Small intestine (tissue), 7 donors: ENCODE measurements at regions not wholly inside any gene's neighbourhood (a gene's known extent, or its start where the extent isn't known, plus 50 kb on each side); places are given as distances from the start of the nearest gene placed in this dataset.

ENCODE experiments used
- DNase-seq, 2 donors: peaks; one replicate each; pipeline versions ENCODE4 v3.0.0 to v3.0.0-alpha.2; 2013
- FAIRE-seq: peaks from 2 replicates; lab custom pipeline; 2012; peaks lifted over from hg19 to GRCh38; lab: Jason Lieb, UNC
- H3K27ac ChIP-seq, 3 donors: one replicate each; pipeline ENCODE4 v1.5.1; 2013; ENCODE audit warnings: low read length in 2 of 3, mild to moderate bottlenecking in 2 of 3, control low read depth in 1 of 3, inconsistent platforms in 1 of 3, low read depth in 1 of 3, moderate library complexity in 1 of 3
- H3K27me3 ChIP-seq, 3 donors: one replicate each; pipeline ENCODE4 v1.6.1; 2013; ENCODE audit warnings: low read length in 3 of 3, inconsistent platforms in 1 of 3; ENCODE audit not compliant: control insufficient read depth in 3 of 3, insufficient read depth in 3 of 3
- H3K36me3 ChIP-seq, 3 donors: one replicate each; pipeline ENCODE4 v1.6.1; 2013; ENCODE audit warnings: low read length in 3 of 3, inconsistent platforms in 1 of 3, low read depth in 1 of 3, mild to moderate bottlenecking in 1 of 3, moderate library complexity in 1 of 3; ENCODE audit not compliant: control insufficient read depth in 3 of 3, insufficient read depth in 2 of 3
- H3K4me1 ChIP-seq, 3 donors: one replicate each; pipeline ENCODE4 v1.6.1; 2013; ENCODE audit warnings: low read length in 2 of 3, inconsistent platforms in 1 of 3, low read depth in 1 of 3, mild to moderate bottlenecking in 1 of 3, moderate library complexity in 1 of 3; ENCODE audit not compliant: control insufficient read depth in 3 of 3, insufficient read depth in 2 of 3
- H3K4me3 ChIP-seq, 3 donors: one replicate each; pipeline ENCODE4 v1.5.1; 2013; ENCODE audit warnings: low read length in 3 of 3, control low read depth in 1 of 3, inconsistent platforms in 1 of 3, low read depth in 1 of 3, mild to moderate bottlenecking in 1 of 3, moderate library complexity in 1 of 3
- H3K9me3 ChIP-seq, 2 donors: one replicate each; pipeline ENCODE4 v1.6.1; 2013; ENCODE audit warnings: low read depth in 1 of 2, low read length in 1 of 2; ENCODE audit not compliant: control insufficient read depth in 2 of 2, insufficient read depth in 1 of 2
- WGBS, 3 donors: extraction: QIAGEN DNeasy Blood & Tissue Kit; methylation state at CpG; one replicate each; pipeline ENCODE4 v1.1.7; 2013; 5-methylcytosine and 5-hydroxymethylcytosine counted together
- donor health status: healthy with polysubstance abuse.
- donor health status: control.
- donor health status: control.
- donor health status: Bipolar disorder and iron deficiency.
- donor health status: healthy.

- H3K27ac ChIP-seq = no peak overlapping the region
- 60 to 76% (median 60%) methylated on average over 2 of the region's 2 CpGs for WGBS, 3 donors
- H3K4me1 ChIP-seq = peaks cover 0 to 8% (median 0%) of the 10 kb centered on the region in 3 donors
- no peaks in the 10 kb centered on the region for H3K9me3 ChIP-seq
- H3K4me3 ChIP-seq = no peak overlapping the region
- no peaks in the 10 kb centered on the region for H3K36me3 ChIP-seq
- FAIRE-seq (no peak), DNase-seq (no peak)
- H3K27me3 ChIP-seq = peaks cover 0 to 13% (median 0%) of the 10 kb centered on the region in 3 donors
Observed at GRCh38 chr2:74741629-74742028, 87.6 kb downstream of the SEMA4F start.

GRCh38 chr2:74742471-74742870, 88.4 kb downstream of the SEMA4F start:
- DNase-seq (no peak), FAIRE-seq (no peak)
- Histone ChIP-seq H3K4me1 (peaks cover 0 to 8% (median 0%) of the 10 kb centered on the region in 3 donors), H3K4me3 (no peak overlapping the region), H3K36me3 (no peaks in the 10 kb centered on the region), H3K27me3 (peaks cover 0 to 13% (median 0%) of the 10 kb centered on the region in 3 donors), H3K9me3 (no peaks in the 10 kb centered on the region), H3K27ac (no peak overlapping the region)
- WGBS, 3 donors = 72 to 88% (median 74%) methylated on average over 1 of the region's 1 CpG

- WGBS, 3 donors = 63 to 69% (median 67%) methylated on average over 5 of the region's 5 CpGs
- FAIRE-seq (no peak), DNase-seq (no peak)
- H3K9me3 ChIP-seq = no peaks in the 10 kb centered on the region
- peaks cover 0 to 8% (median 0%) of the 10 kb centered on the region in 3 donors for H3K4me1 ChIP-seq
- H3K36me3 ChIP-seq = no peaks in the 10 kb centered on the region
- no peak overlapping the region for H3K27ac ChIP-seq
- H3K4me3 ChIP-seq = no peak overlapping the region
- H3K27me3 ChIP-seq = peaks cover 0 to 13% (median 0%) of the 10 kb centered on the region in 3 donors
Observed at GRCh38 chr2:74743039-74743438, 89.0 kb downstream of the SEMA4F start.

GRCh38 chr2:74743778-74744177, 89.7 kb downstream of the SEMA4F start:
- peaks cover 0 to 13% (median 0%) of the 10 kb centered on the region in 3 donors for H3K27me3 ChIP-seq
- H3K36me3 ChIP-seq = no peaks in the 10 kb centered on the region
- WGBS, 3 donors = 77 to 82% (median 80%) methylated on average over 7 of the region's 7 CpGs
- peaks cover 0 to 8% (median 0%) of the 10 kb centered on the region in 3 donors for H3K4me1 ChIP-seq
- H3K4me3 ChIP-seq = no peak overlapping the region
- DNase-seq (no peak), FAIRE-seq (no peak)
- no peak overlapping the region for H3K27ac ChIP-seq
- no peaks in the 10 kb centered on the region for H3K9me3 ChIP-seq

GRCh38 chr2:74744731-74745515, 89.0 kb upstream of the HK2 start:
- FAIRE-seq (no peak), DNase-seq (no peak)
- 29 to 61% (median 42%) methylated on average over 4 of the region's 4 CpGs for WGBS, 3 donors
- Histone ChIP-seq H3K9me3 (no peaks in the 10 kb centered on the region), H3K4me1 (peaks cover 0 to 8% (median 0%) of the 10 kb centered on the region in 3 donors), H3K27me3 (peaks cover 0 to 13% (median 0%) of the 10 kb centered on the region in 3 donors), H3K4me3 (no peak overlapping the region), H3K36me3 (no peaks in the 10 kb centered on the region), H3K27ac (no peak overlapping the region)

GRCh38 chr2:74745766-74746165, 88.2 kb upstream of the HK2 start:
- H3K27me3 ChIP-seq = peaks cover 0 to 9% (median 0%) of the 10 kb centered on the region in 3 donors
- WGBS, 3 donors = 25 to 72% (median 40%) methylated on average over 8 of the region's 8 CpGs
- FAIRE-seq = no peak
- peak in 1 of 2 donors; percentile 6 for DNase-seq
- H3K4me1 ChIP-seq = peaks cover 0 to 4% (median 0%) of the 10 kb centered on the region in 3 donors
- H3K9me3 ChIP-seq = no peaks in the 10 kb centered on the region
- no peak overlapping the region for H3K4me3 ChIP-seq
- H3K36me3 ChIP-seq = no peaks in the 10 kb centered on the region
- no peak overlapping the region for H3K27ac ChIP-seq

GRCh38 chr2:74746480-74746879, 87.4 kb upstream of the HK2 start:
- Histone ChIP-seq H3K9me3 (no peaks in the 10 kb centered on the region), H3K27ac (no peak overlapping the region), H3K36me3 (no peaks in the 10 kb centered on the region), H3K4me3 (no peak overlapping the region), H3K4me1 (no peaks in the 10 kb centered on the region), H3K27me3 (peaks cover 0 to 5% (median 0%) of the 10 kb centered on the region in 3 donors)
- DNase-seq = no peak
- no peak for FAIRE-seq
- 73 to 89% (median 77%) methylated on average over 2 of the region's 2 CpGs for WGBS, 3 donors

- Histone ChIP-seq H3K9me3 (no peaks in the 10 kb centered on the region), H3K36me3 (no peaks in the 10 kb centered on the region), H3K27me3 (peaks cover 0 to 5% (median 0%) of the 10 kb centered on the region in 3 donors), H3K4me1 (no peaks in the 10 kb centered on the region), H3K27ac (no peak overlapping the region), H3K4me3 (no peak overlapping the region)
- DNase-seq = no peak
- FAIRE-seq = no peak
- WGBS, 3 donors = 73 to 81% (median 76%) methylated on average over 7 of the region's 7 CpGs
Observed at GRCh38 chr2:74747411-74748080, 86.4 kb upstream of the HK2 start.
